Fibroblast of pulmonary artery (primary cell): ENCODE measurements at regions not wholly inside any gene's neighbourhood (a gene's known extent, or its start where the extent isn't known, plus 50 kb on each side); places are given as distances from the start of the nearest gene placed in this dataset.
"Not testable (repeated sequence)": the region's sequence is repeated elsewhere in the genome, so short reads cannot be mapped to it uniquely, and the experiment has no call there.

Source experiments
- DNase-seq: peaks from one replicate; pipeline ENCODE4 v3.0.0-alpha.2; 2010; ENCODE audit warnings: low read depth
- H3K4me3 ChIP-seq: replicated peaks from 2 replicates; pipeline ENCODE4 v1.5.1; 2011; ENCODE audit warnings: low read depth, mild to moderate bottlenecking, control low read depth, low read length, moderate library complexity

- H3K4me3 ChIP-seq, DNase-seq: not testable (repeated sequence)
These were observed 96.2 kb downstream of the CDRT15L2 start for GRCh38 chr17:20675707-20676106.

GRCh38 chr17:20676656-20677055, 97.1 kb downstream of the CDRT15L2 start:
- H3K4me3 ChIP-seq, DNase-seq: not testable (repeated sequence)

- not testable (repeated sequence) for DNase-seq, H3K4me3 ChIP-seq
These were observed 97.9 kb downstream of the CDRT15L2 start for GRCh38 chr17:20677469-20677868.

GRCh38 chr17:20678424-20678823, 98.9 kb downstream of the CDRT15L2 start:
- not testable (repeated sequence) for DNase-seq, H3K4me3 ChIP-seq

- DNase-seq = peak; percentile 55
- H3K4me3 ChIP-seq = not testable (repeated sequence)
These were observed 102.5 kb downstream of the CDRT15L2 start for GRCh38 chr17:20681746-20682722.

- not testable (repeated sequence) for H3K4me3 ChIP-seq, DNase-seq
These were observed 104.2 kb downstream of the CDRT15L2 start for GRCh38 chr17:20683651-20684229.

- H3K4me3 ChIP-seq, DNase-seq: not testable (repeated sequence)
These were observed 105.5 kb downstream of the CDRT15L2 start for GRCh38 chr17:20684975-20685374.

GRCh38 chr17:20687584-20687983, 108.1 kb downstream of the CDRT15L2 start:
- DNase-seq = not testable (repeated sequence)

GRCh38 chr17:20689170-20689749, 109.7 kb downstream of the CDRT15L2 start:
- not testable (repeated sequence) for H3K4me3 ChIP-seq, DNase-seq

More at GRCh38 chr17:20687584-20687983, 108.1 kb downstream of the CDRT15L2 start:
- H3K4me3 ChIP-seq = not testable (repeated sequence)

- not testable (repeated sequence) for DNase-seq
These were observed 113.2 kb downstream of the CDRT15L2 start for GRCh38 chr17:20692706-20693105.

GRCh38 chr17:20695871-20696270, 116.3 kb downstream of the CDRT15L2 start:
- H3K4me3 ChIP-seq = not testable (repeated sequence)
- peak; percentile 3 for DNase-seq

More at GRCh38 chr17:20692706-20693105, 113.2 kb downstream of the CDRT15L2 start:
- H3K4me3 ChIP-seq = not testable (repeated sequence)

- DNase-seq, H3K4me3 ChIP-seq: not testable (repeated sequence)
These were observed 119.1 kb downstream of the CDRT15L2 start for GRCh38 chr17:20698463-20699206.

- not testable (repeated sequence) for DNase-seq, H3K4me3 ChIP-seq
These were observed 121.0 kb downstream of the CDRT15L2 start for GRCh38 chr17:20700528-20700927.

GRCh38 chr17:20701366-20701765, 121.8 kb downstream of the CDRT15L2 start:
- DNase-seq, H3K4me3 ChIP-seq: not testable (repeated sequence)
